C4-2B (cell line): ENCODE measurements at regions not wholly inside any gene's neighbourhood (a gene's known extent, or its start where the extent isn't known, plus 50 kb on each side); places are given as distances from the start of the nearest gene placed in this dataset.

Source experiments
- CTCF ChIP-seq: fragments of 450-650 bp; conservative IDR thresholded peaks from 2 replicates; pipeline ENCODE4 v1.5.1; 2017; ENCODE audit warnings: mild to moderate bottlenecking
- ZFX ChIP-seq: fragments of 450-650 bp; IDR thresholded peaks from 2 replicates; pipeline ENCODE4 v1.6.1; 2017

GRCh38 chr3:103706671-103707070, 1271.9 kb downstream of the ZPLD1 start:
- TF ChIP-seq CTCF = no peak
- no peak for TF ChIP-seq ZFX
